Endothelial cell of umbilical vein (primary cell): ENCODE measurements at regions not wholly inside any gene's neighbourhood (a gene's known extent, or its start where the extent isn't known, plus 50 kb on each side); places are given as distances from the start of the nearest gene placed in this dataset.

Experiments used
- BruUV-seq: library from RNA; stranded (reverse); fragments of 400-500 nt; replicated peaks from 2 replicates; lab custom pipeline; 2021; lab: Mats Ljungman, UMichigan
- CTCF ChIA-PET: fragments of 300-600, 350-600 bp; sonication (Branson Sonifier 250); formaldehyde crosslinking; loops from one replicate; lab custom pipeline; 2021; ENCODE audit warnings: antibody characterized with exemption, inconsistent platforms; lab: Charles Lee
- POLR2A ChIA-PET: fragments of 300-600, 350-600 bp; sonication (Branson Sonifier 250); formaldehyde crosslinking; loops from one replicate; lab custom pipeline; 2021; ENCODE audit warnings: antibody characterized with exemption, inconsistent platforms; lab: Charles Lee
- DNase-seq: peaks from one replicate; pipeline ENCODE4 v3.0.0-alpha.2; 2011; ENCODE audit warnings: low read depth, low spot score
- FAIRE-seq: peaks from 2 replicates; lab custom pipeline; 2011; peaks lifted over from hg19 to GRCh38; lab: Jason Lieb, UNC
- H2AFZ ChIP-seq: 2 replicates; pipeline ENCODE4 v1.6.0; 2012; ENCODE audit warnings: low read depth, low read length, control low read depth, inconsistent platforms
- H3K27ac ChIP-seq: 2 replicates; pipeline ENCODE4 v1.5.1; 2011; ENCODE audit warnings: low read depth, mild to moderate bottlenecking, control low read depth, low read length, moderate library complexity; ENCODE audit not compliant: insufficient read depth
- H3K27me3 ChIP-seq, 2 experiments: 2 replicates each; pipeline versions ENCODE4 v1.6.0 to v1.6.1; 2011; ENCODE audit warnings: low read length in 2 of 2, mixed read lengths in 1 of 2; ENCODE audit not compliant: control insufficient read depth in 2 of 2, insufficient read depth in 2 of 2
- H3K36me3 ChIP-seq, 2 experiments: 2 replicates in 1 of 2; 3 replicates in 1 of 2; pipeline ENCODE4 v1.5.1; 2011; ENCODE audit warnings: low read length in 2 of 2, mild to moderate bottlenecking in 1 of 2, moderate library complexity in 1 of 2; ENCODE audit not compliant: control insufficient read depth in 2 of 2, insufficient read depth in 2 of 2; ENCODE audit errors: extremely low read depth in 1 of 2
- H3K4me1 ChIP-seq: 3 replicates; pipeline ENCODE4 v1.5.1; 2011; ENCODE audit warnings: mild to moderate bottlenecking, low read length; ENCODE audit not compliant: control insufficient read depth, insufficient read depth; ENCODE audit errors: extremely low read depth
- H3K4me2 ChIP-seq: 2 replicates; pipeline ENCODE4 v1.6.1; 2011; ENCODE audit warnings: low read length, control low read depth, mixed read lengths; ENCODE audit not compliant: insufficient read depth
- H3K4me3 ChIP-seq, 3 experiments: fragments of 200-600 bp in 1 of 3; sonication (generic), shearing (Covaris generic) in 1 of 3; replicated peaks in 1 of 3; 2 replicates each; pipeline ENCODE4 v1.5.1; 2011 to 2016; ENCODE audit warnings: control low read depth in 3 of 3, low read length in 3 of 3, mild to moderate bottlenecking in 2 of 3, inconsistent platforms in 1 of 3, low read depth in 1 of 3, moderate library complexity in 1 of 3; ENCODE audit not compliant: insufficient read depth in 1 of 3
- H3K79me2 ChIP-seq: 2 replicates; pipeline ENCODE4 v1.6.0; 2012; ENCODE audit warnings: low read length, inconsistent platforms; ENCODE audit not compliant: control insufficient read depth, insufficient read depth
- H3K9ac ChIP-seq: replicated peaks from 2 replicates; pipeline ENCODE3; 2011; ENCODE audit warnings: low read length, control low read depth; ENCODE audit not compliant: insufficient read depth; ENCODE audit errors: extremely low read depth
- H3K9me1 ChIP-seq: replicated peaks from 3 replicates; pipeline ENCODE4 v1.6.0; 2011; ENCODE audit warnings: mild to moderate bottlenecking, low read length; ENCODE audit not compliant: control insufficient read depth, insufficient read depth; ENCODE audit errors: extremely low read depth
- H3K9me3 ChIP-seq: replicated peaks from 2 replicates; pipeline ENCODE4 v1.5.1; 2012; ENCODE audit warnings: low read length, inconsistent platforms; ENCODE audit not compliant: control insufficient read depth, insufficient read depth
- H4K20me1 ChIP-seq: replicated peaks from 2 replicates; pipeline ENCODE3; 2011; ENCODE audit warnings: mild to moderate bottlenecking, low read length; ENCODE audit not compliant: control insufficient read depth, insufficient read depth; ENCODE audit errors: extremely low read depth
- CTCF ChIP-seq, 2 donors: IDR thresholded peaks; 1 replicate in 1 of 2; 2 replicates in 1 of 2; pipeline ENCODE4 v1.5.1; 2011; ENCODE audit warnings: low read length in 2 of 2, mild to moderate bottlenecking in 2 of 2, moderate library complexity in 2 of 2, control low read depth in 1 of 2, inconsistent platforms in 1 of 2, low read depth in 1 of 2; ENCODE audit not compliant: insufficient read depth in 1 of 2; ENCODE audit errors: extremely low read depth in 1 of 2
- EZH2 ChIP-seq: IDR thresholded peaks from 2 replicates; pipeline ENCODE4 v1.6.1; 2012; ENCODE audit warnings: borderline replicate concordance, low read depth, mild to moderate bottlenecking, moderate library complexity, low read length, inconsistent platforms; ENCODE audit not compliant: severe bottlenecking
- FOS ChIP-seq: IDR thresholded peaks from 2 replicates; pipeline ENCODE4 v1.6.1; 2011; ENCODE audit warnings: mild to moderate bottlenecking, low read length, moderate library complexity, borderline replicate concordance; ENCODE audit not compliant: insufficient read depth
- MAX ChIP-seq: IDR thresholded peaks from 2 replicates; pipeline ENCODE4 v1.6.1; 2011; ENCODE audit not compliant: insufficient read depth, insufficient read length
- POLR2A ChIP-seq: IDR thresholded peaks from 2 replicates; pipeline ENCODE4 v1.6.1; 2012; ENCODE audit warnings: low read depth, mild to moderate bottlenecking, control low read depth, low read length
- POLR2AphosphoS5 ChIP-seq: IDR thresholded peaks from 2 replicates; pipeline ENCODE4 v1.6.1; 2012; ENCODE audit warnings: low read depth, mild to moderate bottlenecking, control low read depth, low read length, moderate library complexity; ENCODE audit not compliant: insufficient read depth
- dilution Hi-C: fragments of 300-500 bp; cut with MboI; formaldehyde crosslinking; loops from one replicate; pipeline ENCODE4 v1.15.0; 2019; ENCODE audit warnings: low sequenced_read_pairs; ENCODE audit not compliant: extremely low pct_ligation_motif_present
- intact Hi-C: fragments of 100-400 bp; cut with micrococcal nuclease; formaldehyde crosslinking; loops from one replicate; pipeline ENCODE4 v1.10.0; 2022

- POLR2A ChIA-PET = no interaction called here
- Histone ChIP-seq H4K20me1 (no peaks in the 10 kb centered on the region), H3K4me1 (no peaks in the 10 kb centered on the region), H3K79me2 (no peaks in the 10 kb centered on the region), H3K36me3 (no peaks in the 10 kb centered on the region), H3K9ac (no peak overlapping the region), H3K27ac (no peak overlapping the region), H3K27me3 (no peaks in the 10 kb centered on the region), H3K4me2 (no peak overlapping the region), H3K9me3 (no peaks in the 10 kb centered on the region), H3K4me3 (no peak overlapping the region), H2AFZ (no peak overlapping the region), H3K9me1 (no peaks in the 10 kb centered on the region)
- TF ChIP-seq POLR2A (no peak), FOS (no peak), POLR2AphosphoS5 (no peak), EZH2 (no peak), CTCF (IDR thresholded peaks at IDR 0.05; ENCODE audit: extremely low read depth in 1 of 2, insufficient read depth in 1 of 2, low read depth in 1 of 2, low read length in 2 of 2) (no peak), MAX (no peak)
- no peak for DNase-seq
- no TSS peak for BruUV-seq
- CTCF ChIA-PET = no interaction called here
- no peak for FAIRE-seq
- intact Hi-C loops (no loop called here), dilution Hi-C loops (no loop called here)
These were observed 162.3 kb upstream of the CCDC68 start for GRCh38 chr18:55121397-55122170.
